Activated CD4-positive, alpha-beta T cell treated with anti-CD3 and anti-CD28 coated beads for 36 hours (primary cell): ENCODE measurements at regions not wholly inside any gene's neighbourhood (a gene's known extent, or its start where the extent isn't known, plus 50 kb on each side); places are given as distances from the start of the nearest gene placed in this dataset.
"Not testable (repeated sequence)": the region's sequence is repeated elsewhere in the genome, so short reads cannot be mapped to it uniquely, and the experiment has no call there.

ENCODE experiments used
- ATAC-seq: fragments of 200-7000 bp; cut with Tn5 transposase; one replicate; pipeline ENCODE4 v1.10.0; 2021; ENCODE audit warnings: mild to moderate bottlenecking, moderate library complexity
- CTCF ChIA-PET: fragments of 350-600 bp; sonication (Branson Sonifier 250); formaldehyde crosslinking; loops from one replicate; lab custom pipeline; 2021; ENCODE audit warnings: antibody characterized with exemption; lab: Charles Lee
- POLR2A ChIA-PET: fragments of 350-600 bp; sonication (Branson Sonifier 250); formaldehyde crosslinking; loops from one replicate; lab custom pipeline; 2021; ENCODE audit warnings: antibody characterized with exemption, inconsistent platforms; lab: Charles Lee
- DNase-seq: peaks from one replicate; pipeline ENCODE4 v3.0.0-alpha.2; 2020
- H3K27ac Mint-ChIP-seq: one replicate; pipeline ENCODE4 v1.8.0; 2021; ENCODE audit warnings: mixed read lengths
- H3K27me3 Mint-ChIP-seq: one replicate; pipeline ENCODE4 v1.8.0; 2021; ENCODE audit warnings: mixed read lengths
- H3K36me3 Mint-ChIP-seq: one replicate; pipeline ENCODE4 v1.8.0; 2021; ENCODE audit warnings: low read depth, mixed read lengths
- H3K4me1 Mint-ChIP-seq: one replicate; pipeline ENCODE4 v1.8.0; 2021; ENCODE audit warnings: mixed read lengths
- H3K4me3 Mint-ChIP-seq: one replicate; pipeline ENCODE4 v1.8.0; 2021; ENCODE audit warnings: mild to moderate bottlenecking, moderate library complexity, mixed read lengths
- H3K9me3 Mint-ChIP-seq: one replicate; pipeline ENCODE4 v1.8.0; 2021; ENCODE audit warnings: low read depth, mixed read lengths
- intact Hi-C, 2 experiments: fragments of 100-400 bp; cut with DNase I in 1 of 2; cut with micrococcal nuclease in 1 of 2; formaldehyde crosslinking; loops; one replicate each; pipeline versions ENCODE4 v1.14.2 to v1.15.1; 2022 to 2024; cut with DNase I, micrococcal nuclease

DNA sequence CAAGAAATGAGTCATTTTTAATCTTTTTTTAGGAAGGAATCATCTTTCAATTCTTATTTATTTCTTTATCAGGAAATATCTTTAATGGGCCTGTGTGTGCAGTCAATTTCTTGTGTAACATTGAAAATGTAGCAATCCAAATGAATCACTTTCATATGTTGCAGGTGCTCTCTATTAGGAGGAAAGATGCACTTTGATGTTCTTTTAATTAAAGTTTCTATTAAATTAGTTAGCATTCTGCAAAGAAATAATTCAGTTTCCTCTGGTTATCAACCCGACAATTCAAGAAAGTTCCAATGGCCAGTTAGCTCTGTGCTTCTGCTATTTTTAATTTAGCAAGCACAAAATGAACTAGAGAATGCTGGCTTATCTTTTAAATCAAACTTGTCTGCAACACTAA lies 212.0 kb downstream of the PCDH17 start:
- CTCF ChIA-PET, result no interaction called here
- Mint-ChIP-seq H3K4me3 (no peak overlapping the region), H3K9me3 (peaks cover 27% of the 10 kb centered on the region), H3K4me1 (no peaks in the 10 kb centered on the region), H3K27ac (no peak overlapping the region), H3K27me3 (no peaks in the 10 kb centered on the region), H3K36me3 (no peaks in the 10 kb centered on the region)
- ATAC-seq, result no peak
- POLR2A ChIA-PET, result interaction anchor here (0.7 kb wide), 1 partner anchor 587 kb away, joined by 3 read pairs; no protein-coding TSS in a partner anchor
- DNase-seq, result no peak
- intact Hi-C loops, result no loop called here

DNA sequence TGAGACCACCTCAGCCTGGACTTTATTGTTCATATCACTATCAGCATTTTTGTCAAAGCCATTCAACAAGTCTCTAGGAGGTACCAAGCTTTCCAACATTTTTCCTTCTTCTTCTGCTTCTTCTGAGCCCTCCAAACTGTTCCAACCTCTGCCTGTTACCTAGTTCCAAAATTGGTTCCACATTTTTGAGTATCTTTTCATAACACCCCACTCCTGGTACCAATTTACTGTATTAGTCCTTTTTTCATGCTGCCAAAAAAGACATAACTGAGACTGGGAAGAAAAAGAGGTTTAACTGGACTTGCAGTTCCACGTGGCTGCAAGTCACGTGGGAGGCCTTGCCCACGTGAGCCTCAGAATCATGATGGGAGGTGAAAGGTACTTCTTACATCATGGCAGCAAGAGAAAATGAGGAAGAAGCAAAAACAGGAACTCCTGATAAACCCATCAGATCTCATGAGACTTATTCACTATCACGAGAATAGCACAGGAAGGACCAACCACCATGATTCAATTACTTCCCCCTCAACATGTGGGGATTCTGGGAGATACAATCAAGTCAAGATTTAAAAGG lies 215.1 kb downstream of the PCDH17 start:
- H3K4me3 Mint-ChIP-seq, result no peak overlapping the region
- H3K27me3 Mint-ChIP-seq, result no peaks in the 10 kb centered on the region
- POLR2A ChIA-PET, result no interaction called here
- H3K36me3 Mint-ChIP-seq, result no peaks in the 10 kb centered on the region
- intact Hi-C loops, result no loop called here
- DNase-seq (no peak), ATAC-seq (no peak)
- H3K4me1 Mint-ChIP-seq, result no peaks in the 10 kb centered on the region
- H3K9me3 Mint-ChIP-seq, result peaks cover 23% of the 10 kb centered on the region
- H3K27ac Mint-ChIP-seq, result no peak overlapping the region
- CTCF ChIA-PET, result no interaction called here

DNA sequence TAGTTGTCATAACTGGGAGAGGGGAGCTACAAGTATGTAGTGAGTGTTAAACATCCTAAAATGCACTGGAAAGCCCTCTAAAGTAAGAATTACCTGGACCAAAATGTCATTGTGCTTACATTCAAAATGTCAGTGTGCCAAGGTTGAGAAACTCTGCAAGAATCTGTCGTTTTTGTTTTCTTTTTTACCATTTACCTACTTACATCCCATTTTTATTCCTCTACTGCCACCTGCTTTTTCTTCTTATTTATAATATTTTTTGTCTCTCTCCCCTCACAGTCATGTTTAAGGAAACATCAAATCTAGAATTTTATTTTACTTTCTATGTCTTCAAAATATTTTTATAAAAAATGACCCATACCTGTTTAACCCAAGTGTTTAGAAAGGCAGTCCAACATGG lies 226.4 kb downstream of the PCDH17 start:
- DNase-seq (no peak), ATAC-seq (no peak)
- no peak overlapping the region for H3K4me3 Mint-ChIP-seq
- H3K9me3 Mint-ChIP-seq, result peaks cover 5% of the 10 kb centered on the region
- intact Hi-C loops, result no loop called here
- H3K36me3 Mint-ChIP-seq, result no peaks in the 10 kb centered on the region
- no peaks in the 10 kb centered on the region for H3K27me3 Mint-ChIP-seq
- ChIA-PET POLR2A (no interaction called here), CTCF (no interaction called here)
- no peak overlapping the region for H3K27ac Mint-ChIP-seq
- no peaks in the 10 kb centered on the region for H3K4me1 Mint-ChIP-seq

DNA sequence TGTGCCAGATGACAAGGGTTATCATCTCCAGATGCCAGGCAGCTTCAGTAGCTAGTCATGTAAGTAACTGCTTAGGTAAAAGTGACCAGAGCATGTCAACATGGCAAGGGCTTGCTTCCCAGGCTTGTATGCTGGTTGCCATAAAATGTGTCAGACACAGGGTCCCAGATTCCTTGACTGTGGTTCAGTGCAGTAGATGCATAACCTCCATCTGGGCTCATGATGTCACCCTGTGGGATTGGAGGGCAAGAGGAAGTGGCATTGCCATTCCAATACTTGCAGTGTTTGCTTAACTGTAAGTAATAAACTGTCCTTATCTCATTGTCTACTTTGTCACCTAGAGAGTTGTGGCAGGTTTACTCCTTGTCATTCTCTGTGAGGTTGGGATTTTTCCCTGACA lies 226.8 kb downstream of the PCDH17 start:
- no peak for ATAC-seq
- intact Hi-C loops, result no loop called here

DNA sequence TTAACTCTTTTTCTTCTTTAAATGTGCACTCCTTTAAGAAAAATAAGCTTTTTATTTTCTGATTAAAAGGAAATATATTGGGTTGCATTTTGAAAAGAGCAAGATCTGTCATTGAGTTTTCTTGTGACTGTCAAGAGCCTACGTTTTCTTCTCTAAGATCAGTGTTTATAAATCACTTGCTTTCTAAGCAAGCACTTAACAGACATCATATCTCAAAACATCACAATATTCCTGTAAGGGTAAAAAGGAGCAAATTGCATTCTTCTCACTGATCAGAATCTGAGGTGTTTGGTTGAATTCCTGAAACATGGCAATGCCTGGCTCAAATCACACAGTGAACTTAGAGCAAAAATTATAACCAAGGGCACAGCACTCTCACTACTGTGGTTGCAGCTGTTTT lies 231.3 kb downstream of the PCDH17 start:
- Mint-ChIP-seq H3K4me1 (no peaks in the 10 kb centered on the region), H3K27me3 (no peaks in the 10 kb centered on the region), H3K27ac (no peak overlapping the region), H3K9me3 (peaks cover 7% of the 10 kb centered on the region), H3K36me3 (no peaks in the 10 kb centered on the region), H3K4me3 (no peak overlapping the region)
- CTCF ChIA-PET, result interaction anchor here (1.7 kb wide), 1 partner anchor 13 kb away, joined by 4 read pairs; no protein-coding TSS in a partner anchor
- intact Hi-C loops, result no loop called here
- POLR2A ChIA-PET, result interaction anchor here (0.6 kb wide), 1 partner anchor 1350 kb away, joined by 5 read pairs; no protein-coding TSS in a partner anchor
- DNase-seq (no peak), ATAC-seq (no peak)

More for the DNA sequence above, 226.8 kb downstream of the PCDH17 start:
- CTCF ChIA-PET, result interaction anchor here (1.2 kb wide), 1 partner anchor 188 kb away, joined by 3 read pairs; no protein-coding TSS in a partner anchor
- H3K36me3 Mint-ChIP-seq, result no peaks in the 10 kb centered on the region
- no peaks in the 10 kb centered on the region for H3K27me3 Mint-ChIP-seq
- H3K27ac Mint-ChIP-seq, result no peak overlapping the region
- DNase-seq, result no peak
- H3K4me3 Mint-ChIP-seq, result no peak overlapping the region
- H3K9me3 Mint-ChIP-seq, result peaks cover 5% of the 10 kb centered on the region
- H3K4me1 Mint-ChIP-seq, result no peaks in the 10 kb centered on the region
- POLR2A ChIA-PET, result no interaction called here

DNA sequence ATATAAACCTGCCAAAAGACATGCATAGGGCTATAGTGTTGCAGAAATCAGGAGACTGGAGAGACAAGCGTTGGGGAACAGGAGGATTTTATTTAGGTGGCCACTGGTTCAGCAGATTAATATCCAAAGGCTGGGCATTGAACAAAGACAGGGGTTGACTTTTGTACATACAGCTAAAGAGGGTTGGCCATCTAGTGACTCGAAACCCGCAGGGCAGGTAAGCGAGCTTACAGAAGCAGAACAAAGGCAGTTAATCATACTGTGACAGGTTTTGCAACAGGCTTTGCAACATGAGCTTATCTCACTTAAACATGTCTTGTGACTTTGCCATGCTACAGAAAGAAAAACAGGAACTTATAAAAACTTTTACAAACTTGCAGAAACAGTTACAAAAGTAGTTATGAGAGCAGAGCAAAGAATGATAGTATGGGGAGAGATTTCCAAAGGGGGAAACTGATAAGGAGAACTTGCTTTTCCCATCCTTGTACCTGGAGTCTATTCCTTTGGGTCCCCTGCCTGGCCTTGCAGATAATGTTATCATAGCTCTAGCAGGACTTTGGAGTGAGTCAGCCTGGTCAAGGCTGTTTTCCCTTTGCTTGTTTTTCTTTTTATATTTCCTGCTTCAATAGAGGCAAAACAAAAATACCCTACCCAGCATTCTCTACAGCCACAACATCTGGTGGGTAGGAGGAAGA lies 234.2 kb downstream of the PCDH17 start:
- ChIA-PET CTCF (interaction anchor here (0.7 kb wide), 1 partner anchor 1985 kb away, joined by 3 read pairs; no protein-coding TSS in a partner anchor), POLR2A (no interaction called here)
- H3K27ac Mint-ChIP-seq, result no peak overlapping the region
- no peak for DNase-seq
- no peaks in the 10 kb centered on the region for H3K27me3 Mint-ChIP-seq
- H3K36me3 Mint-ChIP-seq, result no peaks in the 10 kb centered on the region
- H3K9me3 Mint-ChIP-seq, result peaks cover 12% of the 10 kb centered on the region
- no peaks in the 10 kb centered on the region for H3K4me1 Mint-ChIP-seq
- ATAC-seq, result no peak
- intact Hi-C loops, result no loop called here
- no peak overlapping the region for H3K4me3 Mint-ChIP-seq

DNA sequence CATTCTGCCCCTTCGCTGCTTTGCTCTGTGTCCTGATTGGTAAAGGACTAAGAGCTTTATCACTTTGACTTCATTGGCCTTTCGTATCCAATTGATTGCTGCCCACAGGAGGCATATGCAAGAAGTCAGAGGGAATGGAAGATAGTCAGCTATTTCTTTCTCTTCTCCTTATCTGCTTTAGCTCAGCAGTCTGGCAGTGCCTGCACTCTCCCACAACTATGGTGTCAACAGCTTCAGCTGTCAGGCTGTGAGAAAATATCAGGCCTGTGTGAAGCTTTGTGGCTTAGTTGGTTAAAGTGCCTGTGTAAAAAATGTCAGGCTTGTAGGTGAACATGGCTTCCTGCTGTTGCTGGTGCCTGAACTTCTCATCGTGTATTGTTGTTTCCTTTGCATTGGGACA lies 243.0 kb downstream of the PCDH17 start:
- no peak overlapping the region for H3K27ac Mint-ChIP-seq
- peaks cover 6% of the 10 kb centered on the region for H3K9me3 Mint-ChIP-seq
- no peak for DNase-seq
- no peaks in the 10 kb centered on the region for H3K4me1 Mint-ChIP-seq
- ChIA-PET POLR2A (no interaction called here), CTCF (no interaction called here)
- no peak for ATAC-seq
- H3K27me3 Mint-ChIP-seq, result no peaks in the 10 kb centered on the region
- intact Hi-C loops, result no loop called here
- H3K36me3 Mint-ChIP-seq, result no peaks in the 10 kb centered on the region
- no peak overlapping the region for H3K4me3 Mint-ChIP-seq

DNA sequence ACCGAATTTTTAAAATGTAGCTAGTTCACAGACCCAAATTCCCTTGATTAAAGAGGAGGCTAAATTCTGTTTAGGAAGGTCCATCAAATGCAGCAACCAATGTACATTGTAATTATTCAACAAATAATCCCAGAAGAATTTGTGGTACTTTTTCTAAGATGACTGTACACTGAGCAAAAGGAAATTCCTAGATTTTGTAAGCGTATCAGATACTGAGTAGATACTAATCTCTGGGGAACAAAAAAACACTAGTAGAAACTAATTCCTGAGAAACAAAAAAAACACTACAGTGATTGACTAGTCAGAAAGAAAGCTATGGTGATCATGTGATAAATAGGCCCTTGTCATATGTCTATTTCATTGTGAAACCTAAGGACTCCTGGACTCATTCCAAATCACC lies 246.1 kb downstream of the PCDH17 start:
- ChIA-PET POLR2A (no interaction called here), CTCF (no interaction called here)
- peaks cover 5% of the 10 kb centered on the region for H3K9me3 Mint-ChIP-seq
- H3K4me3 Mint-ChIP-seq, result no peak overlapping the region
- ATAC-seq (no peak), DNase-seq (no peak)
- no peaks in the 10 kb centered on the region for H3K4me1 Mint-ChIP-seq
- H3K27me3 Mint-ChIP-seq, result no peaks in the 10 kb centered on the region
- H3K27ac Mint-ChIP-seq, result no peak overlapping the region
- H3K36me3 Mint-ChIP-seq, result no peaks in the 10 kb centered on the region
- intact Hi-C loops, result no loop called here

DNA sequence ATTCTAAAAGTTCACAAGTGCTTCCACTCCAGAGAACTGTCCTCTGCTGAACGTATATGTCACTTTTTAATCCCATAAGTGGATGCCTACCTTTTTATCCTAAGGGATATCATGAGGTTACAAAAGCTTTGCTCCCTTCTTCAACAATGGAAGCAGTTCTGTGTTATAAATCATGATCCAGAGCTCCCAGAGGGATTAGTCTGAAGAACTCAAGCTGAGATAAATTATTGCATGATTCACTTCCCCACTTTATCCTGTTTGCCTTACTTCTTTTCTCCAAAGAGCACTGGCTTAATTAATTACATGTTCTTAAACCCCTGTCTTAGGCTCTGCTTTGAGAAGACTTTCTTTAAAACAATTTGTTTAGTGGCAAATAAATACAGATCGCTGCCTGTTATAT lies 246.7 kb downstream of the PCDH17 start:
- no peak overlapping the region for H3K27ac Mint-ChIP-seq
- ChIA-PET POLR2A (no interaction called here), CTCF (no interaction called here)
- intact Hi-C loops, result no loop called here
- no peaks in the 10 kb centered on the region for H3K36me3 Mint-ChIP-seq
- DNase-seq (no peak), ATAC-seq (no peak)
- no peaks in the 10 kb centered on the region for H3K4me1 Mint-ChIP-seq
- no peaks in the 10 kb centered on the region for H3K27me3 Mint-ChIP-seq
- peaks cover 5% of the 10 kb centered on the region for H3K9me3 Mint-ChIP-seq
- no peak overlapping the region for H3K4me3 Mint-ChIP-seq

DNA sequence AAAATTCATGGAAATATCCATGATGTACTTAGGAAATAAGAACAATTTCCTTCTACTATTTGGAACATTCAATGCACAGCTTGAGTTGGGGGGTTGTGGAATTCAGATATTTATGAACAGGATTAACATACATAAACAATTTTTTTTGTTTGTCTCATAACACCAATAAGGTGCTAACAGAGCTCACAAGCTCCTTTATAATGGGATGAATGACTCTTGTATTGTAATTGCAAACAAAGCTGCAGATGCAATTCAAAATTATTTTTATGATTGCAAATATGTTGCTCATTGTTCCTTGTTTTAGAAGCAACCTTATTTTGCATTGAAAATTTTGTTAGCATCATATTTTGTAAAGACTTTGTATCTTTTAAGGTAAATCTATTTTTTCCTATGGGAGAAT lies 265.7 kb downstream of the PCDH17 start:
- no peaks in the 10 kb centered on the region for H3K27me3 Mint-ChIP-seq
- ChIA-PET CTCF (no interaction called here), POLR2A (no interaction called here)
- ATAC-seq, result no peak
- no peaks in the 10 kb centered on the region for H3K36me3 Mint-ChIP-seq
- H3K4me3 Mint-ChIP-seq, result no peak overlapping the region
- no peaks in the 10 kb centered on the region for H3K4me1 Mint-ChIP-seq
- no peak for DNase-seq
- intact Hi-C loops, result no loop called here
- no peak overlapping the region for H3K27ac Mint-ChIP-seq
- H3K9me3 Mint-ChIP-seq, result peaks cover 2% of the 10 kb centered on the region

DNA sequence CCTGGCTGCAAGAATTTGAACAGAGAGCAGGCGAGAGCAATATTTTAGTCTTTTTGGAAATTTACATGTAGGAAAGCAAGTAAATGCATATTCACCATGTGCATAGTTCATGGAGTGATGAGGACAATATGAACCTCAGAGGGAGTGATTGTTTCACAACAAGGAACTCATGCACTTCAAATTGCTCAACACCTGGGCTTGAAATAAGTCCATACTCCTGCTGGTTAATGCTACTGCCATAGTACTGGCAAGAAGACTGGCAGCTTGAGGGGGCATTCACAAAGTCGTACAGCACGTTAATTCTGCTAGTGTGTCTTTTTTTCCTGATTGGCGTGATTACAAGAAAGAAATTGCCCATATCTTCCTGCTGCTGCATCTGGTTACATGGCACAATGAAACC lies 267.6 kb downstream of the PCDH17 start:
- H3K27me3 Mint-ChIP-seq, result no peaks in the 10 kb centered on the region
- H3K4me3 Mint-ChIP-seq, result no peak overlapping the region
- no peaks in the 10 kb centered on the region for H3K36me3 Mint-ChIP-seq
- H3K27ac Mint-ChIP-seq, result no peak overlapping the region
- DNase-seq (no peak), ATAC-seq (no peak)
- CTCF ChIA-PET, result no interaction called here
- H3K9me3 Mint-ChIP-seq, result peaks cover 5% of the 10 kb centered on the region
- intact Hi-C loops, result no loop called here
- POLR2A ChIA-PET, result no interaction called here
- no peaks in the 10 kb centered on the region for H3K4me1 Mint-ChIP-seq

DNA sequence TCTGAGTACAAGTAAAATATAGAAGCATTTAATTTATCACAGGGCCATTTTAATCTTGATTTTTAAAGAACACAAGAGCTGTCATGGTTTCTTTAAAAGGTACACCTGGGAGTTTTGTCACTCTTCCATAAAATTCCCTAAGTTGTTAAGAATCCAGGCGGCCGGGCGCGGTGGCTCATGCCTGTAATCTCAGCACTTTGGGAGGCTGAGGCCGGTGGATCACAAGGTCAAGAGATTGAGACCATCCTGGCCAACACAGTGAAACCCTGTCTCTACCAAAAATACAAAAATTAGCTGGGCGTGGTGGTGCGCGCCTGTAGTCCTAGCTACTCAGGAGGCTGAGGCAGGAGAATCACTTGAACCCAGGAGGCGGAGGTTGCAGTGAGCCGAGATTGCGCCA lies 278.3 kb downstream of the PCDH17 start:
- ATAC-seq, H3K4me3 Mint-ChIP-seq, DNase-seq, H3K4me1 Mint-ChIP-seq, POLR2A ChIA-PET, H3K27me3 Mint-ChIP-seq, H3K9me3 Mint-ChIP-seq, CTCF ChIA-PET, H3K36me3 Mint-ChIP-seq, H3K27ac Mint-ChIP-seq, intact Hi-C loops: not testable (repeated sequence)
